NT2/D1 (cell line): ENCODE measurements at regions not wholly inside any gene's neighbourhood (a gene's known extent, or its start where the extent isn't known, plus 50 kb on each side); places are given as distances from the start of the nearest gene placed in this dataset.

Experiments
- SUZ12 ChIP-seq: IDR thresholded peaks from 2 replicates; pipeline ENCODE4 v1.6.1; 2011; ENCODE audit not compliant: insufficient read length, insufficient read depth; ENCODE audit errors: extremely low read depth
- YY1 ChIP-seq: IDR thresholded peaks from 2 replicates; pipeline ENCODE4 v1.6.1; 2011; ENCODE audit not compliant: insufficient read length, insufficient read depth
- ZNF274 ChIP-seq: IDR thresholded peaks from 2 replicates; pipeline ENCODE4 v1.6.1; 2011; ENCODE audit warnings: mild to moderate bottlenecking, low read depth, low read length

DNA sequence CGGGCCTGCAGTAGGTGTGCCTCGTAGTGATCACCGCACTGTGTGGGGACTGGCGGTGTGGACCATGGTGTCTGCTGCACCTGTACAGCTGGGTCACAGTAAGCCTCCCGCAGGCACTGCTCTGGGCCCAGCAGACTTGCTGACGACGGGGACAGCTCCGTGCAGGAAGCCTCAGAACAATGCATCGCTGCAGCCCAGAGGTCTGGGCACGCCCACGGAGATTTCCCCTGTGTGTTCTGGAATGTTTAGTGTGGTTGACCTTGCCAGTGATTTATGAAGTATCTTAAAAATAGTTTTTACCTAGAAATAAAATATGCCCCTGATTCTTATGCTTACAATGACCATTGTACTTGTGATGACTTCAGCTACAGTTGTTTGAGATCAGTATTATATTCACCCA lies 59.1 kb upstream of the ZNF32 start:
- no peak for TF ChIP-seq SUZ12
- TF ChIP-seq YY1 = no peak
- TF ChIP-seq ZNF274 = no peak
